Upper lobe of left lung (tissue), 4 donors: ENCODE measurements at regions not wholly inside any gene's neighbourhood (a gene's known extent, or its start where the extent isn't known, plus 50 kb on each side); places are given as distances from the start of the nearest gene placed in this dataset.

ENCODE experiments used
- EP300 ChIP-seq, 4 donors: sonication (generic); formaldehyde crosslinking; IDR thresholded peaks; one replicate each; pipeline ENCODE4 v1.5.1; 2017; ENCODE audit warnings: antibody characterized with exemption in 4 of 4, control low read depth in 2 of 4
- POLR2A ChIP-seq, 4 donors: fragments of 450-650 bp; IDR thresholded peaks; one replicate each; pipeline ENCODE4 v1.5.1; 2016 to 2017; ENCODE audit warnings: antibody characterized with exemption in 4 of 4, mild to moderate bottlenecking in 2 of 4
- POLR2AphosphoS5 ChIP-seq, 2 donors: sonication (generic); formaldehyde crosslinking; IDR thresholded peaks; one replicate each; pipeline ENCODE4 v1.5.1; 2017; ENCODE audit warnings: antibody characterized with exemption in 2 of 2
- TF ChIP-seq, protein P1 (sequence below), 6 experiments: fragments of 450-650 bp in 4 of 6; fragments of 200-600 bp in 2 of 6; sonication (generic) in 2 of 6; IDR thresholded peaks; one replicate each; pipeline ENCODE4 v1.5.1; 2016 to 2019; ENCODE audit warnings: antibody characterized with exemption in 6 of 6

DNA sequence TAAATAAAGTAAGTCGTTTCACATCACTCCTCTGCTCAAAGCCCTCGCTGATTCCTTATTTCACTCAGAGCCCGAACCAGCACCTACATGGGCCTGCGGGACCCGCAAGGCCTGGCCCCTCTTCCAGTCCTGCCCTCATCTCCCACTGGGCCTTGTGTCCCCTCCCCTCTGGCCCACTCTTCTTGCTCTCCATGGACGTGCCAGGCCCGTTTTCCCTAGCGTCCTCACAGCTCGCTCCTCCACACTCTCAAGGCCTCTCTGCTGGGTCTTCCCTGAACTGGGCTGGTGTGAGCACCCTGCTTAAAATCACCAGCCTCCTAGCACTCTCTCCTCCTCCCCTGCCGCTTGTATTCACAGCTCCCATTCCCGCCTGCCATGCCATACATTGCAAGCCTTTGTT lies 237.9 kb downstream of the FOXD2 start:
- TF ChIP-seq POLR2A (IDR thresholded peaks at IDR 0.05) (no peak), POLR2AphosphoS5 (IDR thresholded peaks at IDR 0.05) (no peak), EP300 (IDR thresholded peaks at IDR 0.05) (no peak)
- TF ChIP-seq, protein P1, sequence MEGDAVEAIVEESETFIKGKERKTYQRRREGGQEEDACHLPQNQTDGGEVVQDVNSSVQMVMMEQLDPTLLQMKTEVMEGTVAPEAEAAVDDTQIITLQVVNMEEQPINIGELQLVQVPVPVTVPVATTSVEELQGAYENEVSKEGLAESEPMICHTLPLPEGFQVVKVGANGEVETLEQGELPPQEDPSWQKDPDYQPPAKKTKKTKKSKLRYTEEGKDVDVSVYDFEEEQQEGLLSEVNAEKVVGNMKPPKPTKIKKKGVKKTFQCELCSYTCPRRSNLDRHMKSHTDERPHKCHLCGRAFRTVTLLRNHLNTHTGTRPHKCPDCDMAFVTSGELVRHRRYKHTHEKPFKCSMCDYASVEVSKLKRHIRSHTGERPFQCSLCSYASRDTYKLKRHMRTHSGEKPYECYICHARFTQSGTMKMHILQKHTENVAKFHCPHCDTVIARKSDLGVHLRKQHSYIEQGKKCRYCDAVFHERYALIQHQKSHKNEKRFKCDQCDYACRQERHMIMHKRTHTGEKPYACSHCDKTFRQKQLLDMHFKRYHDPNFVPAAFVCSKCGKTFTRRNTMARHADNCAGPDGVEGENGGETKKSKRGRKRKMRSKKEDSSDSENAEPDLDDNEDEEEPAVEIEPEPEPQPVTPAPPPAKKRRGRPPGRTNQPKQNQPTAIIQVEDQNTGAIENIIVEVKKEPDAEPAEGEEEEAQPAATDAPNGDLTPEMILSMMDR (IDR thresholded peaks at IDR 0.05): no peak
